OCI-LY7 (cell line): ENCODE measurements at regions not wholly inside any gene's neighbourhood (a gene's known extent, or its start where the extent isn't known, plus 50 kb on each side); places are given as distances from the start of the nearest gene placed in this dataset.

Experiments
- BruUV-seq: library from RNA; stranded (reverse); fragments of 400-500 nt; replicated peaks from 2 replicates; lab custom pipeline; 2021; lab: Mats Ljungman, UMichigan
- CTCF ChIA-PET: fragments of 300-600 bp; sonication (Branson Sonifier 250); formaldehyde crosslinking; loops from one replicate; lab custom pipeline; 2022; ENCODE audit warnings: antibody characterized with exemption; ENCODE audit not compliant: unreplicated experiment; lab: Charles Lee
- POLR2A ChIA-PET: fragments of 300-600 bp; sonication (Branson Sonifier 250); formaldehyde crosslinking; loops from one replicate; lab custom pipeline; 2022; ENCODE audit warnings: antibody characterized with exemption; lab: Charles Lee
- DNase-seq: peaks from one replicate; pipeline ENCODE4 v3.0.0-alpha.2; 2015; ENCODE audit warnings: low spot score
- H2AFZ ChIP-seq: fragments of 200-600 bp; sonication (generic), shearing (Covaris generic); 2 replicates; pipeline ENCODE4 v1.6.1; 2014; ENCODE audit warnings: mild to moderate bottlenecking, antibody characterized with exemption, low read length, moderate library complexity
- H3K27ac ChIP-seq: fragments of 200-600 bp; sonication (generic); 2 replicates; pipeline ENCODE4 v1.5.1; 2014; ENCODE audit warnings: mixed run types, low read depth, mild to moderate bottlenecking, moderate library complexity, low read length, inconsistent platforms; ENCODE audit not compliant: poor library complexity, severe bottlenecking
- H3K36me3 ChIP-seq: fragments of 200-600 bp; sonication (generic); 2 replicates; pipeline ENCODE4 v1.6.1; 2014; ENCODE audit warnings: mild to moderate bottlenecking, antibody characterized with exemption, low read length, moderate library complexity, mixed read lengths; ENCODE audit not compliant: insufficient read depth
- H3K4me1 ChIP-seq: fragments of 200-600 bp; sonication (generic); 2 replicates; pipeline ENCODE4 v1.5.1; 2014; ENCODE audit warnings: mild to moderate bottlenecking, low read length; ENCODE audit not compliant: insufficient read depth, poor library complexity, severe bottlenecking
- H3K4me2 ChIP-seq: fragments of 200-600 bp; sonication (generic); 2 replicates; pipeline ENCODE4 v1.6.1; 2014; ENCODE audit warnings: mild to moderate bottlenecking, low read length
- H3K4me3 ChIP-seq: fragments of 200-600 bp; sonication (generic); 2 replicates; pipeline ENCODE4 v1.5.1; 2014; ENCODE audit warnings: mild to moderate bottlenecking, low read depth, low read length; ENCODE audit not compliant: poor library complexity, severe bottlenecking
- H3K79me2 ChIP-seq: fragments of 200-600 bp; sonication (generic); 2 replicates; pipeline ENCODE4 v1.6.1; 2016; ENCODE audit warnings: low read depth, mild to moderate bottlenecking, low read length, moderate library complexity, mixed read lengths; ENCODE audit not compliant: insufficient read depth
- H3K9me2 ChIP-seq: fragments of 200-600 bp; sonication (generic); 2 replicates; pipeline ENCODE4 v1.6.1; 2016; ENCODE audit warnings: mild to moderate bottlenecking, low read length, mixed read lengths; ENCODE audit not compliant: insufficient read depth
- H3K9me3 ChIP-seq: fragments of 200-600 bp; sonication (generic); 2 replicates; pipeline ENCODE4 v1.6.1; 2014; ENCODE audit warnings: mild to moderate bottlenecking, mixed run types, low read length, mixed read lengths
- H4K20me1 ChIP-seq: fragments of 200-600 bp; sonication (generic); 2 replicates; pipeline ENCODE4 v1.6.1; 2014; ENCODE audit warnings: mild to moderate bottlenecking, antibody characterized with exemption, low read length, moderate library complexity, mixed read lengths; ENCODE audit not compliant: insufficient read depth
- CTCF ChIP-seq: fragments of 200-600 bp; sonication (generic); conservative IDR thresholded peaks from 2 replicates; pipeline ENCODE4 v1.5.1; 2014; ENCODE audit warnings: mild to moderate bottlenecking, antibody characterized with exemption, low read length, moderate library complexity, mixed read lengths
- EZH2phosphoT487 ChIP-seq: fragments of 200-600 bp; sonication (generic); IDR thresholded peaks from 2 replicates; pipeline ENCODE4 v1.6.1; 2018; ENCODE audit warnings: low read depth, borderline replicate concordance, mild to moderate bottlenecking, mixed run types, antibody characterized with exemption, low read length, moderate library complexity, mixed read lengths
- intact Hi-C: fragments of 100-400 bp; cut with micrococcal nuclease; formaldehyde crosslinking; loops from one replicate; pipeline ENCODE4 v1.10.0; 2022; ENCODE audit not compliant: unreplicated experiment

- intact Hi-C loops = no loop called here
Measured at GRCh38 chr2:48905696-48906095, 150.2 kb upstream of the LHCGR start.

DNA sequence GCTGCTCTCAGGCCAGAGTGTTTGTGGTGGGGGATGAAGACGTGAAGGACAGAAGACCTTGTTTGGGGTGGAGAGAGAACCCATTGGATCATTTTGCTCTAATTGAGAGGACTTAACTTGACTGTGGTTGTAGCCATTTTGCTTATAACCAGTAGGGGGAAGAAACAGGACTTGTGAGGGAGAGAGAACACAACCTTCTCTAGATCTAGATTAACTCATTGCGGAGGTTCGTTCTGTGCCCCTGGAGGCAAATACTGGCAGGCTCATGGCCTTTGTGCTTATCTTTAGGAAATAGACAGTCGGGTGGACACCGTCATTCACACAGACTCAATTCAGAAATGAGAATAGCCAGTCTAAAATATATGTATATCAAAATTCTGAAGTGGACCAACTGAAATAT lies 147.0 kb upstream of the LHCGR start:
- POLR2A ChIA-PET = no interaction called here
- no peak overlapping the region for H3K27ac ChIP-seq
- CTCF ChIA-PET = no interaction called here

More at GRCh38 chr2:48905696-48906095, 150.2 kb upstream of the LHCGR start:
- no peak overlapping the region for H3K4me2 ChIP-seq
- TF ChIP-seq CTCF (no peak), EZH2phosphoT487 (no peak)
- ChIA-PET CTCF (no interaction called here), POLR2A (interaction anchor here (0.5 kb wide), 1 partner anchor 418 kb away, joined by 3 read pairs; no protein-coding TSS in a partner anchor)
- no peak overlapping the region for H3K4me3 ChIP-seq
- BruUV-seq = no TSS peak
- no peaks in the 10 kb centered on the region for H3K9me3 ChIP-seq
- H3K79me2 ChIP-seq = no peaks in the 10 kb centered on the region
- no peak overlapping the region for H2AFZ ChIP-seq
- no peaks in the 10 kb centered on the region for H4K20me1 ChIP-seq
- H3K9me2 ChIP-seq = no peaks in the 10 kb centered on the region
- H3K4me1 ChIP-seq = no peaks in the 10 kb centered on the region
- DNase-seq = no peak
- H3K36me3 ChIP-seq = no peaks in the 10 kb centered on the region
- H3K27ac ChIP-seq = no peak overlapping the region

More for the DNA sequence above, 147.0 kb upstream of the LHCGR start:
- TF ChIP-seq CTCF (no peak), EZH2phosphoT487 (no peak)
- Histone ChIP-seq H3K4me3 (no peak overlapping the region), H3K9me3 (no peaks in the 10 kb centered on the region), H3K4me1 (no peaks in the 10 kb centered on the region), H3K4me2 (no peak overlapping the region), H4K20me1 (no peaks in the 10 kb centered on the region), H3K9me2 (no peaks in the 10 kb centered on the region), H3K79me2 (no peaks in the 10 kb centered on the region), H2AFZ (no peak overlapping the region), H3K36me3 (no peaks in the 10 kb centered on the region)
- BruUV-seq = no TSS peak
- DNase-seq = no peak
- intact Hi-C loops = no loop called here
